OCI-LY1 (cell line): ENCODE measurements at regions not wholly inside any gene's neighbourhood (a gene's known extent, or its start where the extent isn't known, plus 50 kb on each side); places are given as distances from the start of the nearest gene placed in this dataset.

Source experiments
- H2AFZ ChIP-seq: fragments of 200-600 bp; sonication (generic), shearing (Covaris generic); 2 replicates; pipeline ENCODE4 v1.6.0; 2014; ENCODE audit warnings: antibody characterized with exemption, mild to moderate bottlenecking, low read length
- H3F3A ChIP-seq: fragments of 200-600 bp; sonication (generic), shearing (Covaris generic); 2 replicates; pipeline ENCODE4 v1.6.0; 2014; ENCODE audit warnings: mild to moderate bottlenecking, antibody characterized with exemption, low read length, moderate library complexity; ENCODE audit not compliant: insufficient read depth
- H3K27ac ChIP-seq: fragments of 200-600 bp; sonication (generic); 2 replicates; pipeline ENCODE4 v1.5.1; 2014; ENCODE audit warnings: low read length, mixed run types, mild to moderate bottlenecking, low read depth; ENCODE audit not compliant: poor library complexity, severe bottlenecking
- H3K27me3 ChIP-seq: fragments of 200-600 bp; sonication (generic); 2 replicates; pipeline ENCODE4 v1.6.0; 2014; ENCODE audit warnings: antibody characterized with exemption, mild to moderate bottlenecking, low read length, moderate library complexity; ENCODE audit not compliant: insufficient read depth
- H3K36me3 ChIP-seq: fragments of 200-600 bp; sonication (generic); 2 replicates; pipeline ENCODE4 v1.6.1; 2014; ENCODE audit warnings: mild to moderate bottlenecking, antibody characterized with exemption, low read length, moderate library complexity, mixed read lengths; ENCODE audit not compliant: insufficient read depth
- H3K4me1 ChIP-seq: fragments of 200-600 bp; sonication (generic); 2 replicates; pipeline ENCODE4 v1.5.1; 2014; ENCODE audit warnings: mild to moderate bottlenecking, low read length, moderate library complexity; ENCODE audit not compliant: insufficient read depth, severe bottlenecking
- H3K4me2 ChIP-seq: fragments of 200-600 bp; sonication (generic), shearing (Covaris generic); 2 replicates; pipeline ENCODE4 v1.6.1; 2014; ENCODE audit warnings: low read length
- H3K4me3 ChIP-seq: fragments of 200-600 bp; sonication (generic); 2 replicates; pipeline ENCODE4 v1.5.1; 2014; ENCODE audit warnings: low read length, low read depth, mild to moderate bottlenecking, mixed read lengths; ENCODE audit not compliant: poor library complexity, severe bottlenecking
- H3K79me2 ChIP-seq: fragments of 200-600 bp; shearing (Covaris generic); 2 replicates; pipeline ENCODE4 v1.6.1; 2016; ENCODE audit warnings: mixed run types, low read length, mixed read lengths; ENCODE audit not compliant: insufficient read depth
- H3K9ac ChIP-seq: fragments of 200-600 bp; sonication (generic), shearing (Covaris generic); 2 replicates; pipeline ENCODE4 v1.6.1; 2014; ENCODE audit warnings: mild to moderate bottlenecking, low read length, mixed read lengths
- H3K9me2 ChIP-seq: fragments of 200-600 bp; sonication (generic), shearing (Covaris generic); 2 replicates; pipeline ENCODE4 v1.6.1; 2014; ENCODE audit warnings: low read depth, mild to moderate bottlenecking, low read length, mixed read lengths
- H3K9me3 ChIP-seq: fragments of 200-600 bp; shearing (Covaris generic); 2 replicates; pipeline ENCODE4 v1.6.1; 2014; ENCODE audit warnings: low read length, mixed read lengths
- H4K20me1 ChIP-seq: fragments of 200-600 bp; sonication (generic), shearing (Covaris generic); 2 replicates; pipeline ENCODE4 v1.6.0; 2016; ENCODE audit warnings: mild to moderate bottlenecking, low read length; ENCODE audit not compliant: insufficient read depth
- CTCF ChIP-seq: fragments of 200-600 bp; sonication (generic), shearing (Covaris generic); IDR thresholded peaks from 2 replicates; pipeline ENCODE4 v1.5.1; 2017; ENCODE audit warnings: mild to moderate bottlenecking, antibody characterized with exemption, low read length, moderate library complexity, mixed read lengths
- EZH2 ChIP-seq: fragments of 200-600 bp; sonication (generic), shearing (Covaris generic); IDR thresholded peaks from 2 replicates; pipeline ENCODE4 v1.8.0; 2017; ENCODE audit warnings: borderline replicate concordance, mixed run types, mild to moderate bottlenecking, antibody characterized with exemption, low read length, moderate library complexity, mixed read lengths

GRCh38 chr10:124339119-124340032 is 79.3 kb downstream of the OAT start:
- no peaks in the 10 kb centered on the region for H3K79me2 ChIP-seq
- H3K9me3 ChIP-seq, result no peaks in the 10 kb centered on the region
- no peaks in the 10 kb centered on the region for H4K20me1 ChIP-seq
- H2AFZ ChIP-seq, result no peak overlapping the region
- H3K4me3 ChIP-seq, result no peak overlapping the region
- no peaks in the 10 kb centered on the region for H3F3A ChIP-seq
- no peak for TF ChIP-seq EZH2
- no peaks in the 10 kb centered on the region for H3K4me1 ChIP-seq
- no peak overlapping the region for H3K27ac ChIP-seq
- no peaks in the 10 kb centered on the region for H3K36me3 ChIP-seq
- H3K9me2 ChIP-seq, result no peaks in the 10 kb centered on the region
- H3K4me2 ChIP-seq, result no peak overlapping the region
- H3K9ac ChIP-seq, result no peak overlapping the region
- H3K27me3 ChIP-seq, result peaks cover 14% of the 10 kb centered on the region; the same call in 1 of the 2 replicates

- no peak overlapping the region for H3K4me2 ChIP-seq
- no peaks in the 10 kb centered on the region for H3K36me3 ChIP-seq
- peaks cover 14% of the 10 kb centered on the region; the same call in 1 of the 2 replicates for H3K27me3 ChIP-seq
- H3K4me3 ChIP-seq, result no peak overlapping the region
- TF ChIP-seq CTCF, result no peak
- TF ChIP-seq EZH2, result no peak
- H3K27ac ChIP-seq, result no peak overlapping the region
- no peaks in the 10 kb centered on the region for H3K9me2 ChIP-seq
- 0 out of 2 replicates have a peak, but pooled peaks cover 2% of the 10 kb centered on the region for H3K9me3 ChIP-seq
- no peaks in the 10 kb centered on the region for H4K20me1 ChIP-seq
- no peaks in the 10 kb centered on the region for H3K79me2 ChIP-seq
- H3F3A ChIP-seq, result no peaks in the 10 kb centered on the region
- H3K4me1 ChIP-seq, result no peaks in the 10 kb centered on the region
- H3K9ac ChIP-seq, result no peak overlapping the region
- no peak overlapping the region for H2AFZ ChIP-seq
Measured at GRCh38 chr10:124338276-124338925, 80.3 kb downstream of the OAT start.

- no peaks in the 10 kb centered on the region for H3F3A ChIP-seq
- TF ChIP-seq CTCF (no peak), EZH2 (no peak)
- H3K9me2 ChIP-seq, result no peaks in the 10 kb centered on the region
- no peak overlapping the region for H3K27ac ChIP-seq
- no peak overlapping the region for H3K9ac ChIP-seq
- no peaks in the 10 kb centered on the region for H3K36me3 ChIP-seq
- peaks cover 18% of the 10 kb centered on the region; the same call in 1 of the 2 replicates for H3K27me3 ChIP-seq
- no peaks in the 10 kb centered on the region for H3K79me2 ChIP-seq
- no peak overlapping the region for H3K4me3 ChIP-seq
- no peaks in the 10 kb centered on the region for H4K20me1 ChIP-seq
- H3K4me1 ChIP-seq, result no peaks in the 10 kb centered on the region
- H3K4me2 ChIP-seq, result no peak overlapping the region
- H3K9me3 ChIP-seq, result peaks cover 8% of the 10 kb centered on the region
- H2AFZ ChIP-seq, result no peak overlapping the region
Measured at GRCh38 chr10:124336186-124336585, 82.5 kb downstream of the OAT start.
